Calu3 (cell line): ENCODE measurements at regions not wholly inside any gene's neighbourhood (a gene's known extent, or its start where the extent isn't known, plus 50 kb on each side); places are given as distances from the start of the nearest gene placed in this dataset.

Experiments
- BruUV-seq: library from RNA; stranded (reverse); fragments of 400-500 nt; replicated peaks from 2 replicates; lab custom pipeline; 2021; lab: Mats Ljungman, UMichigan
- CTCF ChIA-PET: fragments of 300-600 bp; sonication (Branson Sonifier 250); formaldehyde crosslinking; loops from one replicate; lab custom pipeline; 2022; ENCODE audit warnings: antibody characterized with exemption; lab: Charles Lee
- DNase-seq: peaks from one replicate; pipeline ENCODE4 v3.0.0; 2022
- H3K27ac Mint-ChIP-seq: one replicate; pipeline ENCODE4 v1.8.0; 2022; ENCODE audit warnings: mixed read lengths; ENCODE audit not compliant: unreplicated experiment
- H3K27me3 Mint-ChIP-seq: one replicate; pipeline ENCODE4 v1.8.0; 2022; ENCODE audit warnings: mixed read lengths; ENCODE audit not compliant: unreplicated experiment
- H3K36me3 Mint-ChIP-seq: one replicate; pipeline ENCODE4 v1.8.0; 2022; ENCODE audit warnings: mild to moderate bottlenecking, moderate library complexity, mixed read lengths; ENCODE audit not compliant: insufficient read depth, unreplicated experiment
- H3K4me1 Mint-ChIP-seq: one replicate; pipeline ENCODE4 v1.8.0; 2022; ENCODE audit warnings: mild to moderate bottlenecking, low read depth, mixed read lengths; ENCODE audit not compliant: unreplicated experiment
- H3K4me3 Mint-ChIP-seq: one replicate; pipeline ENCODE4 v1.8.0; 2022; ENCODE audit warnings: mild to moderate bottlenecking, low read depth, moderate library complexity, mixed read lengths; ENCODE audit not compliant: unreplicated experiment
- H3K9me3 Mint-ChIP-seq: one replicate; pipeline ENCODE4 v1.8.0; 2022; ENCODE audit warnings: low read depth, mixed read lengths; ENCODE audit not compliant: unreplicated experiment
- CTCF ChIP-seq: fragments of 200-600 bp; IDR thresholded peaks from one replicate; pipeline ENCODE4 v1.8.0; 2022; ENCODE audit warnings: antibody characterized with exemption; ENCODE audit not compliant: unreplicated experiment
- intact Hi-C: fragments of 100-400 bp; cut with micrococcal nuclease; formaldehyde crosslinking; loops from one replicate; pipeline ENCODE4 v1.10.0; 2022; ENCODE audit not compliant: unreplicated experiment

- intact Hi-C loops = no loop called here
- no peak overlapping the region for H3K4me3 Mint-ChIP-seq
- H3K4me1 Mint-ChIP-seq = peaks cover 7% of the 10 kb centered on the region
- no peak for DNase-seq
- TF ChIP-seq CTCF = no peak
- CTCF ChIA-PET = no interaction called here
- no TSS peak for BruUV-seq
- H3K27me3 Mint-ChIP-seq = no peaks in the 10 kb centered on the region
- H3K36me3 Mint-ChIP-seq = no peaks in the 10 kb centered on the region
- no peaks in the 10 kb centered on the region for H3K9me3 Mint-ChIP-seq
- H3K27ac Mint-ChIP-seq = no peak overlapping the region
Measured at GRCh38 chr5:87183896-87184295, 83.8 kb upstream of the RASA1 start.

- Mint-ChIP-seq H3K27me3 (no peaks in the 10 kb centered on the region), H3K4me1 (peaks cover 9% of the 10 kb centered on the region), H3K27ac (no peak overlapping the region), H3K9me3 (no peaks in the 10 kb centered on the region), H3K4me3 (no peak overlapping the region), H3K36me3 (no peaks in the 10 kb centered on the region)
- BruUV-seq = no TSS peak
- CTCF ChIA-PET = no interaction called here
- no peak for DNase-seq
- no peak for TF ChIP-seq CTCF
- intact Hi-C loops = no loop called here
Measured at GRCh38 chr5:87184605-87185004, 83.1 kb upstream of the RASA1 start.

- DNase-seq = no peak
- TF ChIP-seq CTCF = no peak
- no TSS peak for BruUV-seq
- Mint-ChIP-seq H3K9me3 (no peaks in the 10 kb centered on the region), H3K27me3 (no peaks in the 10 kb centered on the region), H3K27ac (no peak overlapping the region), H3K4me3 (no peak overlapping the region), H3K4me1 (peaks cover 21% of the 10 kb centered on the region), H3K36me3 (no peaks in the 10 kb centered on the region)
- intact Hi-C loops = no loop called here
- CTCF ChIA-PET = no interaction called here
Measured at GRCh38 chr5:87185838-87186237, 81.8 kb upstream of the RASA1 start.

GRCh38 chr5:87188391-87188790 is 79.3 kb upstream of the RASA1 start:
- H3K27ac Mint-ChIP-seq = no peak overlapping the region
- intact Hi-C loops = no loop called here
- no peak overlapping the region for H3K4me3 Mint-ChIP-seq
- no peaks in the 10 kb centered on the region for H3K36me3 Mint-ChIP-seq
- H3K9me3 Mint-ChIP-seq = no peaks in the 10 kb centered on the region
- DNase-seq = no peak
- peaks cover 22% of the 10 kb centered on the region for H3K4me1 Mint-ChIP-seq
- TF ChIP-seq CTCF = no peak
- CTCF ChIA-PET = no interaction called here
- no TSS peak for BruUV-seq
- no peaks in the 10 kb centered on the region for H3K27me3 Mint-ChIP-seq
